ENCODE measurements at regions not wholly inside any gene's neighbourhood (a gene's known extent, or its start where the extent isn't known, plus 50 kb on each side); places are given as distances from the start of the nearest gene placed in this dataset.

DNA sequence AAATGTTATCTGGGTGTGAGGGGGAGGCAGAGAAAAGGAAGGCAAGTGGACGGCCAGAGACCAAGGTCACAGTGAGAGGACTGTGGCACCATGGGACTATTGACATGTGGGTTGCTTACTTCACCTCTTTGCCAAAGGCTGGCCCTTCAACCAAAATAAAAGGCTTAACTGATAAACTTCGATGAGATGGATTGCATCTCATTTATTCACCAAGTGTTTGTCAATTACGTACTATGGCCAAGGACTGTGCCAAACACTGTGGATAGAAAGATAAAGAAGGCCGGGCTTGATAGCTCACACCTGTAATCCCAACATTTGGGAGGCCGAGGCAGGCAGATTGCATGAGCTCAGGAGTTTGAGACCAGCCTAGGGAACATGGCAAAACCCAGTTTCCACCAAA is 98.7 kb upstream of the CCBE1 start:
- no peaks in the 10 kb centered on the region for H3K4me1 Mint-ChIP-seq
- no peak for DNase-seq (ENCODE audit: low spot score)
- no peak for TF ChIP-seq TEAD4 (CRISPR knock-in tag; IDR thresholded peaks at IDR 0.05)
- TF ChIP-seq ESRRA (CRISPR knock-in tag; IDR thresholded peaks at IDR 0.05; ENCODE audit: borderline replicate concordance), result no peak
- no peak for TF ChIP-seq ZNF232 (CRISPR knock-in tag; IDR thresholded peaks at IDR 0.05)
- no peak for TF ChIP-seq ZBTB43 (CRISPR knock-in tag; IDR thresholded peaks at IDR 0.05)
- TF ChIP-seq, protein P1, sequence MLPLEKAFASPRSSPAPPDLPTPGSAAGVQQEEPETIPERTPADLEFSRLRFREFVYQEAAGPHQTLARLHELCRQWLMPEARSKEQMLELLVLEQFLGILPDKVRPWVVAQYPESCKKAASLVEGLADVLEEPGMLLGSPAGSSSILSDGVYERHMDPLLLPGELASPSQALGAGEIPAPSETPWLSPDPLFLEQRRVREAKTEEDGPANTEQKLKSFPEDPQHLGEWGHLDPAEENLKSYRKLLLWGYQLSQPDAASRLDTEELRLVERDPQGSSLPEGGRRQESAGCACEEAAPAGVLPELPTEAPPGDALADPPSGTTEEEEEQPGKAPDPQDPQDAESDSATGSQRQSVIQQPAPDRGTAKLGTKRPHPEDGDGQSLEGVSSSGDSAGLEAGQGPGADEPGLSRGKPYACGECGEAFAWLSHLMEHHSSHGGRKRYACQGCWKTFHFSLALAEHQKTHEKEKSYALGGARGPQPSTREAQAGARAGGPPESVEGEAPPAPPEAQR (CRISPR knock-in tag; IDR thresholded peaks at IDR 0.05), result no peak
- TF ChIP-seq HMGA2 (CRISPR knock-in tag; IDR thresholded peaks at IDR 0.05), result no peak
- no peak for TF ChIP-seq CBFB (CRISPR knock-in tag; IDR thresholded peaks at IDR 0.05; ENCODE audit: low read depth)
- no peak for TF ChIP-seq RORB (CRISPR knock-in tag; IDR thresholded peaks at IDR 0.05)
- no peak for TF ChIP-seq FOXJ3 (CRISPR knock-in tag; IDR thresholded peaks at IDR 0.05; ENCODE audit: borderline replicate concordance)
- no peak for TF ChIP-seq ELF4 (CRISPR knock-in tag; IDR thresholded peaks at IDR 0.05; ENCODE audit: low read depth)
- TF ChIP-seq TEAD1 (CRISPR knock-in tag; IDR thresholded peaks at IDR 0.05), result no peak
- TF ChIP-seq NFE2L1 (CRISPR knock-in tag; IDR thresholded peaks at IDR 0.05), result no peak
- no peak for TF ChIP-seq ZNF532 (CRISPR knock-in tag; IDR thresholded peaks at IDR 0.05; ENCODE audit: borderline replicate concordance)
- no peak for TF ChIP-seq EMX1 (CRISPR knock-in tag; IDR thresholded peaks at IDR 0.05)
- H3K9me3 Mint-ChIP-seq, result no peaks in the 10 kb centered on the region
- no peaks in the 10 kb centered on the region; the same call in 1 of the 2 replicates for H3K27me3 Mint-ChIP-seq (ENCODE audit: low read depth)
- no peak overlapping the region for H3K4me3 Mint-ChIP-seq
- H3K27ac Mint-ChIP-seq, result no peak overlapping the region
- H3K36me3 Mint-ChIP-seq, result no peaks in the 10 kb centered on the region
- no peak for ATAC-seq
- ChIA-PET CTCF (interaction anchor here (1.6 kb wide), 1 partner anchor 28 kb away, joined by 5 read pairs; no protein-coding TSS in a partner anchor), POLR2A (no interaction called here)

GRCh38 chr18:59792353-59792752 is 95.1 kb upstream of the CCBE1 start:
- DNase-seq (ENCODE audit: low spot score), result no peak
- CTCF ChIA-PET, result interaction anchor here (1.6 to 2.0 kb wide), 2 partner anchors 10 to 31 kb away, joined by 5 to 8 read pairs; no protein-coding TSS in a partner anchor
- Mint-ChIP-seq H3K27me3 (ENCODE audit: low read depth) (no peaks in the 10 kb centered on the region), H3K27ac (no peak overlapping the region), H3K4me1 (0 out of 2 replicates have a peak, but pooled peaks cover 7% of the 10 kb centered on the region), H3K9me3 (peaks cover 5% of the 10 kb centered on the region), H3K36me3 (no peaks in the 10 kb centered on the region), H3K4me3 (no peak overlapping the region)
- no peak for ATAC-seq
- POLR2A ChIA-PET, result no interaction called here
- TF ChIP-seq, protein P2, sequence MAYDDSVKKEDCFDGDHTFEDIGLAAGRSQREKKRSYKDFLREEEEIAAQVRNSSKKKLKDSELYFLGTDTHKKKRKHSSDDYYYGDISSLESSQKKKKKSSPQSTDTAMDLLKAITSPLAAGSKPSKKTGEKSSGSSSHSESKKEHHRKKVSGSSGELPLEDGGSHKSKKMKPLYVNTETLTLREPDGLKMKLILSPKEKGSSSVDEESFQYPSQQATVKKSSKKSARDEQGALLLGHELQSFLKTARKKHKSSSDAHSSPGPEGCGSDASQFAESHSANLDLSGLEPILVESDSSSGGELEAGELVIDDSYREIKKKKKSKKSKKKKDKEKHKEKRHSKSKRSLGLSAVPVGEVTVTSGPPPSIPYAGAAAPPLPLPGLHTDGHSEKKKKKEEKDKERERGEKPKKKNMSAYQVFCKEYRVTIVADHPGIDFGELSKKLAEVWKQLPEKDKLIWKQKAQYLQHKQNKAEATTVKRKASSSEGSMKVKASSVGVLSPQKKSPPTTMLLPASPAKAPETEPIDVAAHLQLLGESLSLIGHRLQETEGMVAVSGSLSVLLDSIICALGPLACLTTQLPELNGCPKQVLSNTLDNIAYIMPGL (CRISPR knock-in tag; IDR thresholded peaks at IDR 0.05), result no peak
- TF ChIP-seq STAT6 (CRISPR knock-in tag; conservative IDR thresholded peaks at IDR 0.05; ENCODE audit: low read depth) (no peak), OVOL2 (CRISPR knock-in tag; IDR thresholded peaks at IDR 0.05; ENCODE audit: borderline replicate concordance) (no peak), ZNF281 (CRISPR knock-in tag; IDR thresholded peaks at IDR 0.05) (no peak), CTCF (IDR thresholded peaks at IDR 0.05) (no peak), GABPB1 (CRISPR knock-in tag; IDR thresholded peaks at IDR 0.05) (no peak)
